ENCODE measurements at regions not wholly inside any gene's neighbourhood (a gene's known extent, or its start where the extent isn't known, plus 50 kb on each side); places are given as distances from the start of the nearest gene placed in this dataset.
"Not testable (repeated sequence)": the region's sequence is repeated elsewhere in the genome, so short reads cannot be mapped to it uniquely, and the experiment has no call there.

DNA sequence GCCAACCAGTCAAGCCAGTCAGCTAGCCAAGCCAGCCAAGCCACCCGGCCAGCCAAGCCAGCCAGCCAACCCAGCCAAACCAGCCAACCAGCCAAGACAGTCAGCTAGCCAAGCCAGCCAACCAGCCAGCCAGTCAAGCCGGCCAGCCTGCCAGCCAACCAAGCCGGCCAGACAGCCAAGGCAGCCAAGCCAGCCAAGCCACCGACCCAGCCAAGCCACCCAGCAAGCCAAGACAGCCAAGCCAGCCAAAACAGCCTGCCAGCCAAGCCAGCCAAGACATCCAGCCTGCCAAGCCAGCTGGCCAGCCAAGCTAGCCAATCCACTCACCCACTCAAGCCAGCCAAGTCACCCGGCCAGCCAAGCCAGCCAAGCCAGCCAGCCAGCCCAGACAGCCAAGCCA is 1599.2 kb downstream of the RPIA start:
- TF ChIP-seq, protein P1, sequence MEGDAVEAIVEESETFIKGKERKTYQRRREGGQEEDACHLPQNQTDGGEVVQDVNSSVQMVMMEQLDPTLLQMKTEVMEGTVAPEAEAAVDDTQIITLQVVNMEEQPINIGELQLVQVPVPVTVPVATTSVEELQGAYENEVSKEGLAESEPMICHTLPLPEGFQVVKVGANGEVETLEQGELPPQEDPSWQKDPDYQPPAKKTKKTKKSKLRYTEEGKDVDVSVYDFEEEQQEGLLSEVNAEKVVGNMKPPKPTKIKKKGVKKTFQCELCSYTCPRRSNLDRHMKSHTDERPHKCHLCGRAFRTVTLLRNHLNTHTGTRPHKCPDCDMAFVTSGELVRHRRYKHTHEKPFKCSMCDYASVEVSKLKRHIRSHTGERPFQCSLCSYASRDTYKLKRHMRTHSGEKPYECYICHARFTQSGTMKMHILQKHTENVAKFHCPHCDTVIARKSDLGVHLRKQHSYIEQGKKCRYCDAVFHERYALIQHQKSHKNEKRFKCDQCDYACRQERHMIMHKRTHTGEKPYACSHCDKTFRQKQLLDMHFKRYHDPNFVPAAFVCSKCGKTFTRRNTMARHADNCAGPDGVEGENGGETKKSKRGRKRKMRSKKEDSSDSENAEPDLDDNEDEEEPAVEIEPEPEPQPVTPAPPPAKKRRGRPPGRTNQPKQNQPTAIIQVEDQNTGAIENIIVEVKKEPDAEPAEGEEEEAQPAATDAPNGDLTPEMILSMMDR (IDR thresholded peaks at IDR 0.05; ENCODE audit: insufficient read depth, low read depth, low read length), result not testable (repeated sequence)
- not testable (repeated sequence) for TF ChIP-seq EZH2 (IDR thresholded peaks at IDR 0.05; ENCODE audit: insufficient read depth, low read length)
